HG02798 (cell line): ENCODE measurements at regions not wholly inside any gene's neighbourhood (a gene's known extent, or its start where the extent isn't known, plus 50 kb on each side); places are given as distances from the start of the nearest gene placed in this dataset.
"Not testable (repeated sequence)": the region's sequence is repeated elsewhere in the genome, so short reads cannot be mapped to it uniquely, and the experiment has no call there.

Experiments used
- ATAC-seq: cut with Tn5 transposase; IDR thresholded peaks from one replicate; pipeline ENCODE4 v1.9.1; 2021; ENCODE audit warnings: mild to moderate bottlenecking; ENCODE audit not compliant: unreplicated experiment, poor library complexity

- ATAC-seq, result no peak
Measured at GRCh38 chr3:101913168-101913567, 63.9 kb downstream of the NFKBIZ start.

- ATAC-seq, result not testable (repeated sequence)
Measured at GRCh38 chr3:101917761-101918160, 68.4 kb downstream of the NFKBIZ start.

- ATAC-seq, result not testable (repeated sequence)
Measured at GRCh38 chr3:101922151-101922725, 72.9 kb downstream of the NFKBIZ start.

GRCh38 chr3:101924621-101925020 lies 75.3 kb downstream of the NFKBIZ start:
- ATAC-seq, result not testable (repeated sequence)

- ATAC-seq, result not testable (repeated sequence)
Measured at GRCh38 chr3:101925124-101925523, 75.8 kb downstream of the NFKBIZ start.

- no peak for ATAC-seq
Measured at GRCh38 chr3:101925564-101925963, 76.2 kb downstream of the NFKBIZ start.

- ATAC-seq, result no peak
Measured at GRCh38 chr3:101926594-101927105, 77.3 kb downstream of the NFKBIZ start.

- ATAC-seq, result no peak
Measured at GRCh38 chr3:101928890-101929289, 79.6 kb downstream of the NFKBIZ start.

- no peak for ATAC-seq
Measured at GRCh38 chr3:101931081-101931480, 81.8 kb downstream of the NFKBIZ start.

GRCh38 chr3:101932326-101933068 lies 83.2 kb downstream of the NFKBIZ start:
- ATAC-seq, result no peak

GRCh38 chr3:101936419-101937356 lies 87.4 kb downstream of the NFKBIZ start:
- peak; percentile 95 for ATAC-seq

- ATAC-seq, result peak; percentile 51
Measured at GRCh38 chr3:101938262-101938847, 89.0 kb downstream of the NFKBIZ start.

GRCh38 chr3:101939361-101940049 lies 90.2 kb downstream of the NFKBIZ start:
- ATAC-seq, result no peak

- no peak for ATAC-seq
Measured at GRCh38 chr3:101940521-101941317, 91.4 kb downstream of the NFKBIZ start.

GRCh38 chr3:101941318-101942040 lies 92.2 kb downstream of the NFKBIZ start:
- ATAC-seq, result no peak

GRCh38 chr3:101942356-101942755 lies 93.0 kb downstream of the NFKBIZ start:
- no peak for ATAC-seq

- ATAC-seq, result no peak
Measured at GRCh38 chr3:101943029-101943428, 93.7 kb downstream of the NFKBIZ start.

- no peak for ATAC-seq
Measured at GRCh38 chr3:101944308-101944707, 95.0 kb downstream of the NFKBIZ start.
